GM19099 (cell line): ENCODE measurements at regions not wholly inside any gene's neighbourhood (a gene's known extent, or its start where the extent isn't known, plus 50 kb on each side); places are given as distances from the start of the nearest gene placed in this dataset.

Experiments used
- POLR2A ChIP-seq: IDR thresholded peaks from 3 replicates; pipeline ENCODE4 v1.6.1; 2011; ENCODE audit warnings: low read depth; ENCODE audit not compliant: insufficient read length; ENCODE audit errors: extremely low read depth

GRCh38 chr11:110377434-110377833, 52.3 kb upstream of the FDX1 start:
- TF ChIP-seq POLR2A, result no peak

GRCh38 chr11:110379261-110379660, 50.5 kb upstream of the FDX1 start:
- no peak for TF ChIP-seq POLR2A

GRCh38 chr11:110379936-110380335, 49.8 kb upstream of the FDX1 start:
- TF ChIP-seq POLR2A, result no peak
